ENCODE measurements at regions not wholly inside any gene's neighbourhood (a gene's known extent, or its start where the extent isn't known, plus 50 kb on each side); places are given as distances from the start of the nearest gene placed in this dataset.

DNA sequence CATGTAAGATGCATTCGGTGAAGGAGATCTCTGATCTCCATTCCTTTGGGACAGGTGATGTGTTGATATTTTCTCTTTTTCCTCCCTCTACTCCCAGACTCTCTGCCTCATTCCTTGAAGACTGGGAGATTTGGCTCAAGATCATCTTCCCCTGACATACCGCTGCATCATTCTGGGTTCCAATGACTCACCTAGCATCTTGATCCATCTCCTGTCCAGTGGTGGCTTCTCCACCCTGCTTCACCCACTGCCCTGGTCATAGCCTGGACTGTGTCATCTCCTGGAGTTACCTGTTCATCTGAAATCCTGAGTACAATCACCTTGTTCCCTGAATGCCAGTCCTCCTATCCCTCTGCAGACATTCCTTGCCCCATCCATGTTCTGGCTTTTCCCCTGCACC, 57.4 kb upstream of the TRAK1 start:
- Histone ChIP-seq H3K27ac (ENCODE audit: low read length) (no peak overlapping the region), H3K9me3 (ENCODE audit: control insufficient read depth, insufficient read depth, low read length) (no peaks in the 10 kb centered on the region), H3K4me1 (ENCODE audit: control insufficient read depth, insufficient read depth, low read length) (no peaks in the 10 kb centered on the region), H3K4me3 (ENCODE audit: low read length) (no peak overlapping the region), H3K27me3 (ENCODE audit: control insufficient read depth, insufficient read depth, low read length) (no peaks in the 10 kb centered on the region), H3K36me3 (ENCODE audit: control insufficient read depth, insufficient read depth, low read length) (peaks cover 7% of the 10 kb centered on the region)
- no peak for ATAC-seq
- no peaks in the 10 kb centered on the region for H3K36me3 Mint-ChIP-seq
- peaks cover 32 to 55% of the 10 kb centered on the region in 2 donors for H3K4me1 Mint-ChIP-seq
- TF ChIP-seq, protein P1, sequence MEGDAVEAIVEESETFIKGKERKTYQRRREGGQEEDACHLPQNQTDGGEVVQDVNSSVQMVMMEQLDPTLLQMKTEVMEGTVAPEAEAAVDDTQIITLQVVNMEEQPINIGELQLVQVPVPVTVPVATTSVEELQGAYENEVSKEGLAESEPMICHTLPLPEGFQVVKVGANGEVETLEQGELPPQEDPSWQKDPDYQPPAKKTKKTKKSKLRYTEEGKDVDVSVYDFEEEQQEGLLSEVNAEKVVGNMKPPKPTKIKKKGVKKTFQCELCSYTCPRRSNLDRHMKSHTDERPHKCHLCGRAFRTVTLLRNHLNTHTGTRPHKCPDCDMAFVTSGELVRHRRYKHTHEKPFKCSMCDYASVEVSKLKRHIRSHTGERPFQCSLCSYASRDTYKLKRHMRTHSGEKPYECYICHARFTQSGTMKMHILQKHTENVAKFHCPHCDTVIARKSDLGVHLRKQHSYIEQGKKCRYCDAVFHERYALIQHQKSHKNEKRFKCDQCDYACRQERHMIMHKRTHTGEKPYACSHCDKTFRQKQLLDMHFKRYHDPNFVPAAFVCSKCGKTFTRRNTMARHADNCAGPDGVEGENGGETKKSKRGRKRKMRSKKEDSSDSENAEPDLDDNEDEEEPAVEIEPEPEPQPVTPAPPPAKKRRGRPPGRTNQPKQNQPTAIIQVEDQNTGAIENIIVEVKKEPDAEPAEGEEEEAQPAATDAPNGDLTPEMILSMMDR (IDR thresholded peaks at IDR 0.05), result no peak
- H3K27ac Mint-ChIP-seq, result peak overlapping the region in 1 of 2 donors; percentile 24
- no peak for DNase-seq
- H3K9me3 Mint-ChIP-seq, result no peaks in the 10 kb centered on the region
- 97% methylated on average over 2 of the region's 2 CpGs for WGBS (ENCODE audit: insufficient coverage)
- intact Hi-C loops (cut with micrococcal nuclease), result no loop called here
- H3K4me3 Mint-ChIP-seq, result no peak overlapping the region
- H3K27me3 Mint-ChIP-seq (ENCODE audit: low read depth in 2 of 2), result no peaks in the 10 kb centered on the region

DNA sequence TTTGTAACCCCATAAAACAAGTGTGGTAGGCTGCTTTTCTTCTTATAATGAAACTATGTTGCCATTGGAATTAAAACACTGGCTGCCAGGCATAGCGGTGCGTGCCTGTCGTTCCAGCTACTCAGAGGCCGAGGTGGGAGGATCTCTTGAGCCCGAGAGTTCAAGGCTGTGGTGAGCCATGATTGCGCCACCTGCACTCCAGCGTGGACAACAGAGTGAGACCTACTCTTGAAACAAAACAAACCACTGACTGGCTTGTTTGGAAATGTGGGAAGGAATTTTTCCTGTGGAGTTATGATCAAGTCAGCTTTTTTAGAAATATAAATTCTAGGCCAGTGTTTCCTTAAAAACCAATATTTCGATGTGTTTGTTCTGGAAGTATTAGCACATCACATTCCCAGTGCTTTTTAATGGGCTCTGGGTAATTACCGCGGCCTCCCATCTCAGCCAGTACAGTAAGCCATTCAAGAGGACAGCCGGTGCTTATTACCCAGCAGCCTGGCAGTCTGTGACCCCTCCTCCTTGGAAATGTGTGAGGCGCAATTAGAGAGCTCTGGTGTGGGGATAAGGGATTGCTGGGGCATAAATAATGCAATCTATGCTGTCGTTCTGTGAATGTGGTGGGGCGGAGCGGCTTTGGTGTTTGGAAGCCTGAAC, 58.3 kb upstream of the TRAK1 start:
- Histone ChIP-seq H3K36me3 (ENCODE audit: control insufficient read depth, insufficient read depth, low read length) (peaks cover 7% of the 10 kb centered on the region), H3K4me1 (ENCODE audit: control insufficient read depth, insufficient read depth, low read length) (no peaks in the 10 kb centered on the region), H3K4me3 (ENCODE audit: low read length) (no peak overlapping the region), H3K27me3 (ENCODE audit: control insufficient read depth, insufficient read depth, low read length) (no peaks in the 10 kb centered on the region), H3K27ac (ENCODE audit: low read length) (no peak overlapping the region), H3K9me3 (ENCODE audit: control insufficient read depth, insufficient read depth, low read length) (no peaks in the 10 kb centered on the region)
- H3K4me1 Mint-ChIP-seq, result peaks cover 39 to 61% of the 10 kb centered on the region in 2 donors
- H3K4me3 Mint-ChIP-seq, result no peak overlapping the region
- TF ChIP-seq, protein P1 (IDR thresholded peaks at IDR 0.05), result no peak
- H3K36me3 Mint-ChIP-seq, result no peaks in the 10 kb centered on the region
- WGBS (ENCODE audit: insufficient coverage), result 92% methylated on average over 15 of the region's 15 CpGs
- no peaks in the 10 kb centered on the region for H3K9me3 Mint-ChIP-seq
- H3K27ac Mint-ChIP-seq, result no peak overlapping the region
- intact Hi-C loops (cut with micrococcal nuclease), result no loop called here
- no peaks in the 10 kb centered on the region for H3K27me3 Mint-ChIP-seq (ENCODE audit: low read depth in 2 of 2)
- DNase-seq (no peak), ATAC-seq (no peak)

DNA sequence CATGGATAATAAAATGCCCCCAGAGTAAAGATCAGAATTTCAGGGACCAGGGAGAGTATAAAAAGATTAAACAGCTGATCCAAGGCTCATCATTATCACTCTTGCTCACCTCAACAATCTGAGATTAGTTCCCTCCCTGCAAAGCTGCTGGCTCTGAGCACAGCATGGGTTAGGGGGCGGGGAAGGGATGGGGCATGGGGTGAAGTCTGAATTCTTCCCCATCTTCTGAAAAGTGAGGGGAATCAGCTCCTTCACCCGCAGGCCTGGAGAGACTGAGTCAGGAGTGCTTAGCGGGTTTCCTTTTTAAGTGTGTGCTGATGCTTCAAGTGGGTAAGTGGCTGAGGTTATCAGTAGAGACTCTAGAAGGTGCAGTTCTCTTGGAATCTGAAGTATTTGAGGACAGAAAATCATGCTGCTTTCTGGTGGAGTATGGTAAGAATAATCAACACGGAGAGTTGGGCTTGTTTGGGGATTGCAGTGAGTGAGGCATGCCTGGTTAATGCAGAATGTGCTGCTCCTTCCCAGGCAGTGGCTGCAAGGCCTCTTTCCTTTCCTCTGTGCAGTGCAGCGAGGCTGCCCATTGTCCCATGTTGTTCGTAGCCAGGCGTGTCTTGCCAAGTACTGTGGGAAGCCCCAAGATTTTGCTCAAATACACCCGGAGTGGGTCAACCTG, 59.2 kb upstream of the TRAK1 start:
- no peak overlapping the region for H3K4me3 Mint-ChIP-seq
- ATAC-seq (no peak), DNase-seq (no peak)
- H3K4me1 Mint-ChIP-seq, result peaks cover 31 to 52% of the 10 kb centered on the region in 2 donors
- intact Hi-C loops (cut with micrococcal nuclease), result no loop called here
- TF ChIP-seq, protein P1 (IDR thresholded peaks at IDR 0.05), result no peak
- no peaks in the 10 kb centered on the region for H3K36me3 Mint-ChIP-seq
- Histone ChIP-seq H3K9me3 (ENCODE audit: control insufficient read depth, insufficient read depth, low read length) (no peaks in the 10 kb centered on the region), H3K36me3 (ENCODE audit: control insufficient read depth, insufficient read depth, low read length) (peaks cover 7% of the 10 kb centered on the region), H3K27me3 (ENCODE audit: control insufficient read depth, insufficient read depth, low read length) (no peaks in the 10 kb centered on the region), H3K27ac (ENCODE audit: low read length) (no peak overlapping the region), H3K4me1 (ENCODE audit: control insufficient read depth, insufficient read depth, low read length) (no peaks in the 10 kb centered on the region), H3K4me3 (ENCODE audit: low read length) (no peak overlapping the region)
- no peak overlapping the region for H3K27ac Mint-ChIP-seq
- no peaks in the 10 kb centered on the region for H3K27me3 Mint-ChIP-seq (ENCODE audit: low read depth in 2 of 2)
- H3K9me3 Mint-ChIP-seq, result no peaks in the 10 kb centered on the region
- 89% methylated on average over 8 of the region's 8 CpGs for WGBS (ENCODE audit: insufficient coverage)
